K562 (cell line): ENCODE measurements at regions not wholly inside any gene's neighbourhood (a gene's known extent, or its start where the extent isn't known, plus 50 kb on each side); places are given as distances from the start of the nearest gene placed in this dataset.

ENCODE experiments used
- ATAC-seq: fragments of 200-7000 bp; cut with Tn5 transposase; 3 replicates; pipeline ENCODE4 v1.9.1; 2020; ENCODE audit warnings: moderate library complexity
- BruUV-seq: library from RNA; stranded (reverse); fragments of 400-500 nt; replicated peaks from 2 replicates; lab custom pipeline; 2021; lab: Mats Ljungman, UMichigan
- CTCF ChIA-PET: fragments of 300-600 bp; formaldehyde crosslinking; extraction: SDS; loops from one replicate; lab custom pipeline; 2021; ENCODE audit warnings: low intra/inter-chr PET ratio; lab: Yijun Ruan, JAX
- POLR2A ChIA-PET: fragments of 300-600, 350-650 bp; sonication (Branson Sonifier 250); formaldehyde crosslinking; extraction: SDS; loops from one replicate; lab custom pipeline; 2021; ENCODE audit warnings: antibody characterized with exemption, inconsistent platforms; lab: Yijun Ruan, JAX
- DNase-seq, 4 experiments: peaks; one replicate each; pipeline versions ENCODE4 v3.0.0 to v3.0.0-alpha.2; 2011 to 2018; ENCODE audit warnings: low spot score in 3 of 4, mixed read lengths in 3 of 4; ENCODE audit errors: extremely low read depth in 1 of 4
- FAIRE-seq: peaks from 2 replicates; lab custom pipeline; 2011; peaks lifted over from hg19 to GRCh38; lab: Jason Lieb, UNC
- H2AFZ ChIP-seq: 2 replicates; pipeline ENCODE4 v1.6.0; 2011; ENCODE audit warnings: low read depth, low read length, control low read depth, inconsistent platforms
- H3K27ac ChIP-seq: fragments of 200-600 bp; 3 replicates; pipeline ENCODE4 v1.8.0; 2011; ENCODE audit warnings: low read depth, mild to moderate bottlenecking, control low read depth, inconsistent platforms, low read length, moderate library complexity, mixed read lengths; ENCODE audit errors: extremely low read depth
- H3K27me3 ChIP-seq, 2 experiments: fragments of 300-600 bp in 1 of 2; 2 replicates in 1 of 2; 3 replicates in 1 of 2; pipeline versions ENCODE4 v1.6.0 to v1.8.0; 2011; ENCODE audit warnings: inconsistent platforms in 2 of 2, low read length in 2 of 2, mild to moderate bottlenecking in 1 of 2, mixed read lengths in 1 of 2, moderate library complexity in 1 of 2; ENCODE audit not compliant: control insufficient read depth in 2 of 2, insufficient read depth in 2 of 2
- H3K36me3 ChIP-seq: fragments of 300-600 bp; 3 replicates; pipeline ENCODE4 v1.8.0; 2011; ENCODE audit warnings: mild to moderate bottlenecking, low read length, inconsistent platforms; ENCODE audit not compliant: control insufficient read depth, insufficient read depth
- H3K4me1 ChIP-seq, 2 experiments: fragments of 200-600 bp in 1 of 2; replicated peaks in 1 of 2; 2 replicates in 1 of 2; 3 replicates in 1 of 2; pipeline versions ENCODE4 v1.5.1 to v1.8.0; 2011; ENCODE audit warnings: inconsistent platforms in 2 of 2, low read length in 2 of 2, mild to moderate bottlenecking in 1 of 2, mixed read lengths in 1 of 2, moderate library complexity in 1 of 2; ENCODE audit not compliant: control insufficient read depth in 2 of 2, insufficient read depth in 2 of 2
- H3K4me2 ChIP-seq: 2 replicates; pipeline ENCODE4 v1.6.1; 2011; ENCODE audit warnings: low read length, control low read depth, inconsistent platforms, mixed read lengths; ENCODE audit not compliant: insufficient read depth
- H3K4me3 ChIP-seq: fragments of 200-600 bp; sonication (generic), shearing (Covaris generic); 2 replicates; pipeline ENCODE4 v1.5.1; 2016; ENCODE audit warnings: control low read depth, inconsistent platforms
- H3K79me2 ChIP-seq: fragments of 200-600 bp; 3 replicates; pipeline ENCODE4 v1.8.0; 2011; ENCODE audit warnings: low read length, inconsistent platforms; ENCODE audit not compliant: control insufficient read depth, insufficient read depth
- H3K9ac ChIP-seq, 2 experiments: 2 replicates each; pipeline versions ENCODE4 v1.6.0 to v1.6.1; 2011; ENCODE audit warnings: low read depth in 2 of 2, low read length in 2 of 2, control low read depth in 1 of 2, inconsistent platforms in 1 of 2, mild to moderate bottlenecking in 1 of 2, mixed read lengths in 1 of 2; ENCODE audit not compliant: insufficient read depth in 1 of 2
- H3K9me1 ChIP-seq: one replicate; pipeline ENCODE4 v1.6.0; 2011; ENCODE audit warnings: inconsistent platforms, mild to moderate bottlenecking, low read length, moderate library complexity; ENCODE audit not compliant: control insufficient read depth, insufficient read depth
- H3K9me3 ChIP-seq: replicated peaks from 2 replicates; pipeline ENCODE4 v1.5.1; 2011; ENCODE audit warnings: low read depth, low read length, inconsistent platforms; ENCODE audit not compliant: control insufficient read depth, insufficient read depth
- H4K20me1 ChIP-seq: replicated peaks from 2 replicates; pipeline ENCODE4 v1.6.1; 2011; ENCODE audit warnings: low read length, inconsistent platforms, mixed read lengths; ENCODE audit not compliant: control insufficient read depth, insufficient read depth
- ATF2 ChIP-seq: sonication (generic); formaldehyde crosslinking; IDR thresholded peaks from 2 replicates; pipeline ENCODE4 v1.8.1; 2022; ENCODE audit warnings: missing genetic modification reagents
- E4F1 ChIP-seq: fragments of 250-450 bp; sonication (Bioruptor Pico); IDR thresholded peaks from 2 replicates; pipeline ENCODE4 v1.5.0; 2021; ENCODE audit warnings: mild to moderate bottlenecking, borderline replicate concordance
- ETS2 ChIP-seq: IDR thresholded peaks from 2 replicates; pipeline ENCODE4 v1.6.1; 2016; ENCODE audit warnings: borderline replicate concordance, missing genetic modification characterization, mild to moderate bottlenecking, moderate library complexity, missing compliant biosample characterization; ENCODE audit not compliant: poor library complexity, severe bottlenecking
- FUS ChIP-seq: fragments of 200-400 bp; formaldehyde crosslinking; optimal IDR thresholded peaks from 2 replicates; pipeline ENCODE3; 2017; ENCODE audit warnings: low read depth, low read length
- MAFK ChIP-seq: IDR thresholded peaks from 2 replicates; pipeline ENCODE4 v1.6.1; 2011; ENCODE audit warnings: low read length, improper control_type of control experiment
- WGBS: fragments of 100-300 bp; shearing (Covaris generic); methylation state at CpG from one replicate; pipeline ENCODE4 v1.1.6; 2016; ENCODE audit warnings: low coverage, mixed read lengths; ENCODE audit not compliant: insufficient coverage; ENCODE audit errors: missing lambda C conversion rate; 5-methylcytosine and 5-hydroxymethylcytosine counted together
- in situ Hi-C: fragments of 300-500 bp; cut with MboI; formaldehyde crosslinking; loops from 4 replicates; pipeline ENCODE4 v1.15.0; 2018; ENCODE audit warnings: inconsistent platforms, mixed read lengths
- intact Hi-C: fragments of 100-400 bp; cut with micrococcal nuclease; formaldehyde crosslinking; loops from 2 replicates; pipeline ENCODE4 v1.14.2; 2022

- TF ChIP-seq E4F1 (CRISPR knock-in tag) (no peak), MAFK (no peak), ETS2 (no peak), FUS (no peak), ATF2 (no peak)
- FAIRE-seq, result no peak
- H2AFZ ChIP-seq, result no peak overlapping the region
- no peaks in the 10 kb centered on the region for H3K9me3 ChIP-seq
- H3K4me2 ChIP-seq, result no peak overlapping the region
- no peaks in the 10 kb centered on the region; a peak in 1 of 5 replicates for H3K4me1 ChIP-seq
- intact Hi-C loops, result no loop called here
- 84% methylated on average over 12 of the region's 12 CpGs for WGBS
- ChIA-PET POLR2A (no interaction called here), CTCF (no interaction called here)
- H3K9me1 ChIP-seq, result no peaks in the 10 kb centered on the region
- H4K20me1 ChIP-seq, result peaks cover 21% of the 10 kb centered on the region
- in situ Hi-C loops, result no loop called here
- no peak overlapping the region for H3K4me3 ChIP-seq
- no peak for DNase-seq
- H3K9ac ChIP-seq, result no peak overlapping the region
- no peaks in the 10 kb centered on the region for H3K27me3 ChIP-seq
- H3K79me2 ChIP-seq, result peaks cover 80% of the 10 kb centered on the region
- no TSS peak for BruUV-seq
- no peak for ATAC-seq
- H3K27ac ChIP-seq, result no peak overlapping the region
- peaks cover 52% of the 10 kb centered on the region for H3K36me3 ChIP-seq
Observed at GRCh38 chr22:49592780-49593501, 234.7 kb downstream of the BRD1 start.
